Natural killer cell (primary cell): ENCODE measurements at regions not wholly inside any gene's neighbourhood (a gene's known extent, or its start where the extent isn't known, plus 50 kb on each side); places are given as distances from the start of the nearest gene placed in this dataset.

Experiments used
- ATAC-seq, 3 donors: fragments of 150-1000 bp in 2 of 3; fragments of 200-7000 bp in 1 of 3; cut with Tn5 transposase; 1 replicate in 1 of 3; 2 replicates in 2 of 3; pipeline ENCODE4 v1.10.0; 2021; ENCODE audit warnings: mild to moderate bottlenecking in 2 of 3, moderate library complexity in 2 of 3
- DNase-seq, 2 donors: peaks; one replicate each; pipeline versions ENCODE4 v3.0.0 to v3.0.0-alpha.2; 2013 to 2021; ENCODE audit warnings: mixed read lengths in 1 of 2
- H3K27ac ChIP-seq: one replicate; pipeline ENCODE4 v1.5.1; 2013; ENCODE audit warnings: mild to moderate bottlenecking, low read length
- H3K27me3 ChIP-seq: one replicate; pipeline ENCODE4 v1.6.1; 2013; ENCODE audit warnings: low read length; ENCODE audit not compliant: control insufficient read depth, insufficient read depth
- H3K36me3 ChIP-seq: one replicate; pipeline ENCODE4 v1.6.1; 2013; ENCODE audit warnings: low read length; ENCODE audit not compliant: control insufficient read depth, insufficient read depth
- H3K4me1 ChIP-seq: one replicate; pipeline ENCODE4 v1.6.1; 2013; ENCODE audit warnings: low read length; ENCODE audit not compliant: control insufficient read depth, insufficient read depth
- H3K4me3 ChIP-seq: one replicate; pipeline ENCODE4 v1.5.1; 2013; ENCODE audit warnings: low read length
- H3K9me3 ChIP-seq: one replicate; pipeline ENCODE4 v1.6.1; 2013; ENCODE audit warnings: low read length; ENCODE audit not compliant: control insufficient read depth, insufficient read depth
- H3K27ac Mint-ChIP-seq, 2 donors: one replicate each; pipeline ENCODE4 v1.8.0; 2022; ENCODE audit warnings: mild to moderate bottlenecking in 2 of 2, mixed read lengths in 2 of 2, moderate library complexity in 1 of 2
- H3K27me3 Mint-ChIP-seq, 2 donors: one replicate each; pipeline ENCODE4 v1.8.0; 2022; ENCODE audit warnings: low read depth in 2 of 2, mixed read lengths in 2 of 2
- H3K36me3 Mint-ChIP-seq: one replicate; pipeline ENCODE4 v1.8.0; 2022; ENCODE audit warnings: mixed read lengths
- H3K4me1 Mint-ChIP-seq, 2 donors: one replicate each; pipeline ENCODE4 v1.8.0; 2022; ENCODE audit warnings: mixed read lengths in 2 of 2
- H3K4me3 Mint-ChIP-seq: one replicate; pipeline ENCODE4 v1.8.0; 2022; ENCODE audit warnings: mild to moderate bottlenecking, moderate library complexity, mixed read lengths
- H3K9me3 Mint-ChIP-seq, 2 donors: one replicate each; pipeline ENCODE4 v1.8.0; 2022; ENCODE audit warnings: mixed read lengths in 2 of 2
- WGBS: methylation state at CpG from one replicate; pipeline ENCODE4 v1.1.7; 2013; ENCODE audit warnings: missing lambda C conversion rate; ENCODE audit not compliant: insufficient coverage; 5-methylcytosine and 5-hydroxymethylcytosine counted together
- intact Hi-C: fragments of 100-400 bp; cut with micrococcal nuclease; formaldehyde crosslinking; loops from one replicate; pipeline ENCODE4 v1.14.2; 2022
- TF ChIP-seq, protein P1 (sequence below): fragments of 200-600 bp; IDR thresholded peaks from one replicate; pipeline ENCODE4 v1.8.0; 2022; ENCODE audit warnings: antibody characterized with exemption

DNA sequence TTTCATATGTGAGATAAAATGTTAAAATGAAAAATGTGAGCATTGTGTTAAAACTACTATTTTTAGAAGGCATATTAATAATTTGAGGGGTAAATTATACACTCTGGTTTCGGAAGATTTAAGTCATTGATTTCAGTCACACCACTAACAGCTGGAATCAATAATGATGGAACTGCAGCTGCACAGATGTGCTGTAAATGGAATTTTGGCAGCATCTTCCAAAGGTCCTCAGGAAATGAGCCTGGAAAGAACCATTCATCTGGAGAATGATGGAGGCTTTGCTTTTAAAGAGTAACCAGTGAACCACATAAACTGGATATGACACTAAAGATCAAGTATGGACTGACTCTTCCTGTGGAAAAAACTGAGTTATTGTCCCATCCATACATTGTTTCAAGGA lies 759.0 kb upstream of the EPHA5 start:
- Mint-ChIP-seq H3K27me3 (no peaks in the 10 kb centered on the region), H3K4me1 (no peaks in the 10 kb centered on the region), H3K4me3 (no peak overlapping the region), H3K36me3 (peaks cover under 1% of the 10 kb centered on the region), H3K27ac (no peak overlapping the region), H3K9me3 (peaks cover 9 to 13% of the 10 kb centered on the region in 2 donors)
- Histone ChIP-seq H3K4me1 (no peaks in the 10 kb centered on the region), H3K4me3 (no peak overlapping the region), H3K36me3 (no peaks in the 10 kb centered on the region), H3K27ac (no peak overlapping the region), H3K27me3 (no peaks in the 10 kb centered on the region), H3K9me3 (peaks cover 5% of the 10 kb centered on the region)
- DNase-seq, result no peak
- ATAC-seq, result no peak
- intact Hi-C loops, result no loop called here
- TF ChIP-seq, protein P1, sequence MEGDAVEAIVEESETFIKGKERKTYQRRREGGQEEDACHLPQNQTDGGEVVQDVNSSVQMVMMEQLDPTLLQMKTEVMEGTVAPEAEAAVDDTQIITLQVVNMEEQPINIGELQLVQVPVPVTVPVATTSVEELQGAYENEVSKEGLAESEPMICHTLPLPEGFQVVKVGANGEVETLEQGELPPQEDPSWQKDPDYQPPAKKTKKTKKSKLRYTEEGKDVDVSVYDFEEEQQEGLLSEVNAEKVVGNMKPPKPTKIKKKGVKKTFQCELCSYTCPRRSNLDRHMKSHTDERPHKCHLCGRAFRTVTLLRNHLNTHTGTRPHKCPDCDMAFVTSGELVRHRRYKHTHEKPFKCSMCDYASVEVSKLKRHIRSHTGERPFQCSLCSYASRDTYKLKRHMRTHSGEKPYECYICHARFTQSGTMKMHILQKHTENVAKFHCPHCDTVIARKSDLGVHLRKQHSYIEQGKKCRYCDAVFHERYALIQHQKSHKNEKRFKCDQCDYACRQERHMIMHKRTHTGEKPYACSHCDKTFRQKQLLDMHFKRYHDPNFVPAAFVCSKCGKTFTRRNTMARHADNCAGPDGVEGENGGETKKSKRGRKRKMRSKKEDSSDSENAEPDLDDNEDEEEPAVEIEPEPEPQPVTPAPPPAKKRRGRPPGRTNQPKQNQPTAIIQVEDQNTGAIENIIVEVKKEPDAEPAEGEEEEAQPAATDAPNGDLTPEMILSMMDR, result no peak
- WGBS, result 100% methylated on average over 1 of the region's 1 CpG

DNA sequence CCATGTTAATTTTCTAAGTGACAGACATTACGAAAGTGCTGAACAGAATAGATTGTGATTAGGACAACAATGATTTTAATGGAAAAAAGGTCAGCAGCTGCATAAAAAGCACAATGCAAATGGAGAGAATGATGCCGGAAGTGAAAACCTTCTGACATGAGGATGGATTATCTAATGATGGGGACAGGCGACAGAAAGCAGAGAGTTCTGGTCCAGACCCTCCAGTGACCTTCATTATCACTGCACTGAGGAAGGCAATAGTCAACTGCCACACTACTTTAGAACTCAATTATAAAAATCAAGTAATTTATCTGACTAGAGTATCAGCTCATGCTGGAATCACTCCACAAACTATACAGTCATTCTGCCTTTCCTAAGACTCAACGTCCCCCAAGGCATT lies 746.1 kb upstream of the EPHA5 start:
- TF ChIP-seq, protein P1, result no peak
- Mint-ChIP-seq H3K27ac (no peak overlapping the region), H3K4me1 (no peaks in the 10 kb centered on the region), H3K4me3 (no peak overlapping the region), H3K27me3 (no peaks in the 10 kb centered on the region), H3K36me3 (peaks cover 9% of the 10 kb centered on the region), H3K9me3 (peaks cover 17 to 26% of the 10 kb centered on the region in 2 donors)
- Histone ChIP-seq H3K4me3 (no peak overlapping the region), H3K27me3 (no peaks in the 10 kb centered on the region), H3K4me1 (no peaks in the 10 kb centered on the region), H3K9me3 (no peaks in the 10 kb centered on the region), H3K36me3 (no peaks in the 10 kb centered on the region), H3K27ac (no peak overlapping the region)
- intact Hi-C loops, result no loop called here
- DNase-seq, result no peak
- WGBS, result 86% methylated on average over 3 of the region's 4 CpGs
- no peak for ATAC-seq

DNA sequence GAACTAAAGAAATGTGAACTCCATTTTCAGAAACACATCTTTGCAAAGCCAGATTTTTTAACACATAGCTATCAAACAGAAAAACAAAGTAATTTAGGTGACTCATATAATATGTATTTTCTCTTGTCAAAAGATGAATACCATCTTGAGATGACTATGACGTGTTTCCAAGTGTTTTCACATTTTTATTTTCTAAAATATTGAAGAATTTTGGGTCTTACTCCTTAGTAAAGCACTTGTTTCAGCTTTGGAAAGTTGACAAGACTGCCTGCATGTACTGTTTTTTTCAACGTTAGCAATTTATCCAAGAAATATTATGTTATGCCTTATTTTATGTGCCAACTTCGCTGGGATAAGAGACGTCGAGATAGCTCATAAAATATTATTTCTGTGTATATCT lies 733.9 kb upstream of the EPHA5 start:
- no peaks in the 10 kb centered on the region for H3K4me1 ChIP-seq
- ATAC-seq (no peak), DNase-seq (no peak)
- no peaks in the 10 kb centered on the region for H3K4me1 Mint-ChIP-seq
- no peaks in the 10 kb centered on the region for H3K36me3 ChIP-seq
- TF ChIP-seq, protein P1, result no peak
- H3K9me3 Mint-ChIP-seq, result peaks cover 10 to 13% of the 10 kb centered on the region in 2 donors
- intact Hi-C loops, result no loop called here
- H3K27ac Mint-ChIP-seq, result no peak overlapping the region
- WGBS, result 91% methylated on average over 4 of the region's 5 CpGs
- peaks cover 10% of the 10 kb centered on the region for H3K9me3 ChIP-seq
- H3K4me3 Mint-ChIP-seq, result no peak overlapping the region
- H3K27me3 Mint-ChIP-seq, result no peaks in the 10 kb centered on the region
- no peaks in the 10 kb centered on the region for H3K27me3 ChIP-seq
- no peaks in the 10 kb centered on the region for H3K36me3 Mint-ChIP-seq
- no peak overlapping the region for H3K4me3 ChIP-seq
- H3K27ac ChIP-seq, result no peak overlapping the region

DNA sequence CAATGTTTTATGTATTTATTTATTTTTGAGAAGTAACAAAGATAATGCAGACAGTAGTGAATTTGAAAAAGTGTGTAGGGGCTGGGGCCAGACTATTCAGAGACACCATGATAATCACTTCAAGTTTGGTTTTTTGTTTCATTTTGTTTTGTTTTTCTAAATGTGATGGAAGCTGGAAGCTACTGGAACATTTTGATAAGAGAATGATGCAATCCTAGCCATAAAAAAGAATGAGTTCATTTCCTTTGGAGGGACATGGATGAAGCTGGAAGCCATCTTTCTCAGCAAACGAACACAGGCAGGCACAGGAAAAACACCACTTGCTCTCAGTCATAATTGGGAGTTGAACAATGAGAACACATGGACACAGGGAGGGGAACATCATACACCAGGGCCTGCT lies 706.6 kb upstream of the EPHA5 start:
- ATAC-seq (no peak), DNase-seq (no peak)
- H3K27me3 Mint-ChIP-seq, result no peaks in the 10 kb centered on the region
- H3K9me3 ChIP-seq, result no peaks in the 10 kb centered on the region
- no peak overlapping the region for H3K27ac ChIP-seq
- no peaks in the 10 kb centered on the region for H3K27me3 ChIP-seq
- peaks cover 3 to 11% of the 10 kb centered on the region in 2 donors for H3K9me3 Mint-ChIP-seq
- H3K4me1 ChIP-seq, result no peaks in the 10 kb centered on the region
- H3K36me3 ChIP-seq, result no peaks in the 10 kb centered on the region
- intact Hi-C loops, result no loop called here
- no peak overlapping the region for H3K4me3 ChIP-seq
- no peaks in the 10 kb centered on the region for H3K4me1 Mint-ChIP-seq
- TF ChIP-seq, protein P1, result no peak
- H3K27ac Mint-ChIP-seq, result no peak overlapping the region
- no peaks in the 10 kb centered on the region for H3K36me3 Mint-ChIP-seq
- WGBS, result 25% methylated on average over 1 of the region's 1 CpG
- H3K4me3 Mint-ChIP-seq, result no peak overlapping the region
